ENCODE measurements at regions not wholly inside any gene's neighbourhood (a gene's known extent, or its start where the extent isn't known, plus 50 kb on each side); places are given as distances from the start of the nearest gene placed in this dataset.

DNA sequence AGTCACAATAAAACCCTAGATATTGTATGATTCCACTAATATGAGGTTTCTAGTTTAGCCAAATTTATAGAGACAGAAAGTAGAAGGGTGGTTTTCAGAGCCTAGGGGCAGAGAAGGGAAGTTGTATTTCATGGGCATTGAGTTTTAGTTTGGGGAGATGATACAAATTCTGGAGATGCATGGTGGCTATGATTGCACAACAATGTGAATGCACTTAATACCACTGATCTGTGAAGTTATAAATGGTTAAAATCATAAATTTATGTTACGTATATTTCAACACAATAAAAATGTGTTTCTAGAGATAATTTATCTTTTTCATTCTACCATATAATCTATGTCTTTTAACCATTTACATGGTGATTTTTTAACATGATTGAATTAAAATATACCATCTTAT lies 779.3 kb upstream of the BRINP3 start:
- H3K18ac ChIP-seq (ENCODE audit: low read depth, low read length) = no peak overlapping the region
- H3K23ac ChIP-seq (ENCODE audit: low read depth, low read length) = no peak overlapping the region
- H3K9me3 ChIP-seq (ENCODE audit: control insufficient read depth, insufficient read depth, low read length) = no peaks in the 10 kb centered on the region
- no peak overlapping the region for H4K91ac ChIP-seq (ENCODE audit: insufficient read depth, low read depth, low read length)
- no peak overlapping the region for H4K5ac ChIP-seq (ENCODE audit: low read depth, low read length)
- dilution Hi-C loops (cut with HindIII; ENCODE audit: low sequenced_read_pairs, unreplicated experiment) = no loop called here
- no peak overlapping the region for H3K14ac ChIP-seq (replicated peaks; ENCODE audit: low read depth, low read length)
- no peak overlapping the region for H2BK15ac ChIP-seq (ENCODE audit: low read depth, low read length)
- no peak overlapping the region for H3K9ac ChIP-seq (ENCODE audit: low read depth, low read length)
- H3K36me3 ChIP-seq (ENCODE audit: control insufficient read depth, insufficient read depth, low read length) = no peaks in the 10 kb centered on the region
- no peak overlapping the region for H3K27ac ChIP-seq (ENCODE audit: insufficient read depth, low read length)
- TF ChIP-seq CEBPB (IDR thresholded peaks at IDR 0.05; ENCODE audit: low read depth, low read length) = peak; percentile 65
- no peak for TF ChIP-seq POLR2A (IDR thresholded peaks at IDR 0.05; ENCODE audit: low read depth, low read length)
- no peak for TF ChIP-seq CHD1 (IDR thresholded peaks at IDR 0.05; ENCODE audit: low read depth, low read length)
- no peak for TF ChIP-seq MXI1 (IDR thresholded peaks at IDR 0.05; ENCODE audit: borderline replicate concordance, low read depth, low read length)
- CTCF ChIA-PET = no interaction called here
- no peaks in the 10 kb centered on the region for H3K4me1 ChIP-seq (ENCODE audit: control insufficient read depth, insufficient read depth, low read length)
- H2BK120ac ChIP-seq (ENCODE audit: low read depth, low read length) = no peak overlapping the region
- no peak overlapping the region for H2AK5ac ChIP-seq (ENCODE audit: low read depth, low read length)
- in situ Hi-C loops (cut with MboI; ENCODE audit: low sequenced_read_pairs) = no loop called here
- H4K20me1 ChIP-seq (ENCODE audit: insufficient read depth, low read length) = no peaks in the 10 kb centered on the region
- no TSS peak for BruUV-seq (replicated peaks)
- H3K9me1 ChIP-seq (ENCODE audit: insufficient read depth, low read length) = no peaks in the 10 kb centered on the region
- no peak for ATAC-seq (ENCODE audit: low read depth)
- H2AK9ac ChIP-seq (replicated peaks; ENCODE audit: low read depth, low read length, poor library complexity) = no peak overlapping the region
- WGBS, 2 experiments (ENCODE audit: extremely low coverage in 2 of 2, insufficient read length in 1 of 2) = no CpG with 5 or more reads among the region's 1 CpG
- no peak overlapping the region for H3K4ac ChIP-seq (ENCODE audit: low read depth, low read length)
- H2BK5ac ChIP-seq (ENCODE audit: low read depth, low read length, poor library complexity, severe bottlenecking) = no peak overlapping the region
- DNase-seq = no peak
- H3K79me1 ChIP-seq (ENCODE audit: low read depth in 1 of 2, low read length in 2 of 2) = no peaks in the 10 kb centered on the region
- no peak overlapping the region for H3K4me3 ChIP-seq (ENCODE audit: insufficient read depth, low read depth, low read length)
- no peak overlapping the region for H2BK20ac ChIP-seq (ENCODE audit: low read depth, low read length)
- H3K56ac ChIP-seq (ENCODE audit: extremely low read depth, insufficient read depth, low read length) = no peak overlapping the region
- intact Hi-C loops (cut with micrococcal nuclease) = no loop called here
- no peak overlapping the region for H2AFZ ChIP-seq (replicated peaks; ENCODE audit: low read length, poor library complexity)
- no peaks in the 10 kb centered on the region for H3K27me3 ChIP-seq (ENCODE audit: control insufficient read depth, insufficient read depth, low read length)
- no peak overlapping the region for H3K4me2 ChIP-seq (ENCODE audit: low read depth, low read length)
- POLR2A ChIA-PET (ENCODE audit: unreplicated experiment) = no interaction called here
- no peak overlapping the region for H4K8ac ChIP-seq (ENCODE audit: low read depth in 2 of 2, low read length in 2 of 2)

All from IMR-90 (cell line).